Colonic mucosa (tissue), 4 donors: ENCODE measurements at regions not wholly inside any gene's neighbourhood (a gene's known extent, or its start where the extent isn't known, plus 50 kb on each side); places are given as distances from the start of the nearest gene placed in this dataset.

ENCODE experiments used
- DNase-seq: peaks from one replicate; pipeline ENCODE4 v3.0.0-alpha.2; 2020
- H3K27ac ChIP-seq: fragments of 200-600 bp; one replicate; pipeline ENCODE4 v1.8.0; 2021
- H3K27me3 ChIP-seq: fragments of 200-600 bp; one replicate; pipeline ENCODE4 v1.8.0; 2021
- H3K36me3 ChIP-seq: fragments of 200-600 bp; one replicate; pipeline ENCODE4 v1.8.0; 2021
- H3K4me1 ChIP-seq: fragments of 200-600 bp; one replicate; pipeline ENCODE4 v1.8.0; 2021; ENCODE audit warnings: mild to moderate bottlenecking
- H3K4me3 ChIP-seq: fragments of 200-600 bp; one replicate; pipeline ENCODE4 v1.8.0; 2021
- H3K9ac ChIP-seq, 2 donors: one replicate each; pipeline ENCODE4 v1.7.0; 2013; ENCODE audit warnings: control low read depth in 2 of 2, low read depth in 2 of 2, low read length in 2 of 2
- H3K9me3 ChIP-seq: fragments of 200-600 bp; one replicate; pipeline ENCODE4 v1.8.0; 2021
- intact Hi-C: fragments of 100-400 bp; cut with DNase I; formaldehyde crosslinking; loops from one replicate; pipeline ENCODE4 v1.14.1; 2022
- TF ChIP-seq, protein P1 (sequence below): fragments of 200-600 bp; IDR thresholded peaks from one replicate; pipeline ENCODE4 v1.8.0; 2022; ENCODE audit warnings: antibody characterized with exemption, mild to moderate bottlenecking
- donor health status: healthy.
- donor health status: DM: no; HTN: no; CAD: no.
- donor health status: DM: no; HTN: no; CAD: no.

- H3K4me3 ChIP-seq: no peak overlapping the region
- H3K27me3 ChIP-seq: no peaks in the 10 kb centered on the region
- H3K4me1 ChIP-seq: no peaks in the 10 kb centered on the region
- TF ChIP-seq, protein P1, sequence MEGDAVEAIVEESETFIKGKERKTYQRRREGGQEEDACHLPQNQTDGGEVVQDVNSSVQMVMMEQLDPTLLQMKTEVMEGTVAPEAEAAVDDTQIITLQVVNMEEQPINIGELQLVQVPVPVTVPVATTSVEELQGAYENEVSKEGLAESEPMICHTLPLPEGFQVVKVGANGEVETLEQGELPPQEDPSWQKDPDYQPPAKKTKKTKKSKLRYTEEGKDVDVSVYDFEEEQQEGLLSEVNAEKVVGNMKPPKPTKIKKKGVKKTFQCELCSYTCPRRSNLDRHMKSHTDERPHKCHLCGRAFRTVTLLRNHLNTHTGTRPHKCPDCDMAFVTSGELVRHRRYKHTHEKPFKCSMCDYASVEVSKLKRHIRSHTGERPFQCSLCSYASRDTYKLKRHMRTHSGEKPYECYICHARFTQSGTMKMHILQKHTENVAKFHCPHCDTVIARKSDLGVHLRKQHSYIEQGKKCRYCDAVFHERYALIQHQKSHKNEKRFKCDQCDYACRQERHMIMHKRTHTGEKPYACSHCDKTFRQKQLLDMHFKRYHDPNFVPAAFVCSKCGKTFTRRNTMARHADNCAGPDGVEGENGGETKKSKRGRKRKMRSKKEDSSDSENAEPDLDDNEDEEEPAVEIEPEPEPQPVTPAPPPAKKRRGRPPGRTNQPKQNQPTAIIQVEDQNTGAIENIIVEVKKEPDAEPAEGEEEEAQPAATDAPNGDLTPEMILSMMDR: no peak
- no peak overlapping the region for H3K27ac ChIP-seq
- no peak for DNase-seq
- no peaks in the 10 kb centered on the region for H3K9me3 ChIP-seq
- intact Hi-C loops: no loop called here
- H3K9ac ChIP-seq: no peak overlapping the region
- no peaks in the 10 kb centered on the region for H3K36me3 ChIP-seq
These were observed 1269.6 kb upstream of the CITED2 start for GRCh38 chr6:140644017-140644416.

- Histone ChIP-seq H3K4me1 (no peaks in the 10 kb centered on the region), H3K9me3 (no peaks in the 10 kb centered on the region), H3K27me3 (no peaks in the 10 kb centered on the region), H3K9ac (no peak overlapping the region), H3K36me3 (no peaks in the 10 kb centered on the region), H3K27ac (no peak overlapping the region), H3K4me3 (no peak overlapping the region)
- TF ChIP-seq, protein P1: no peak
- intact Hi-C loops: no loop called here
- DNase-seq: no peak
These were observed 1267.0 kb upstream of the CITED2 start for GRCh38 chr6:140641412-140641811.

DNA sequence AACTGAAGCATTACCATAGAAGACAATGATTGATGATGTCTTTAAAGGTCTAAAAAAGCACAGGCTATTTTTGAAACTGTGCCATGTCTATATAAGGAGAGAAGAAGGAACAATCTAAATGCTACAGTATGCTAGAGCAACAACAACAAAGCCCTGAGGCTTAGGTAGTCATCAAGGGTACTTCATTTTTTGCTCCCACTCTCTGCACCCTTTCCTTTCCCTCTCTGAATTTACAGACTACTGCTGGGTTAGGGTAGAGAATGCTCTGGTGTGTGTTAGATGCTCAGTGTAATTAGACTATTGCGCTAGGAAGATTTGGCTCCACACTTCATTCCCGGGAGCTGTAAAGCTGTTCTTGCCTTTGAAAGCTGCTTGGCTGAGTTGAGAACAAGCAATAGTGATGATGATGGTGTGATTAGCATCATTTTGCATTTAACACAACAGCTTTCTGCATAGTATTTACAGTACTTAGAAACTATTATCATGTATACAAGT, 1262.5 kb upstream of the CITED2 start:
- Histone ChIP-seq H3K27ac (no peak overlapping the region), H3K9ac (no peak overlapping the region), H3K4me1 (no peaks in the 10 kb centered on the region), H3K36me3 (no peaks in the 10 kb centered on the region), H3K9me3 (no peaks in the 10 kb centered on the region), H3K27me3 (no peaks in the 10 kb centered on the region), H3K4me3 (no peak overlapping the region)
- intact Hi-C loops: no loop called here
- DNase-seq: no peak
- TF ChIP-seq, protein P1: no peak

DNA sequence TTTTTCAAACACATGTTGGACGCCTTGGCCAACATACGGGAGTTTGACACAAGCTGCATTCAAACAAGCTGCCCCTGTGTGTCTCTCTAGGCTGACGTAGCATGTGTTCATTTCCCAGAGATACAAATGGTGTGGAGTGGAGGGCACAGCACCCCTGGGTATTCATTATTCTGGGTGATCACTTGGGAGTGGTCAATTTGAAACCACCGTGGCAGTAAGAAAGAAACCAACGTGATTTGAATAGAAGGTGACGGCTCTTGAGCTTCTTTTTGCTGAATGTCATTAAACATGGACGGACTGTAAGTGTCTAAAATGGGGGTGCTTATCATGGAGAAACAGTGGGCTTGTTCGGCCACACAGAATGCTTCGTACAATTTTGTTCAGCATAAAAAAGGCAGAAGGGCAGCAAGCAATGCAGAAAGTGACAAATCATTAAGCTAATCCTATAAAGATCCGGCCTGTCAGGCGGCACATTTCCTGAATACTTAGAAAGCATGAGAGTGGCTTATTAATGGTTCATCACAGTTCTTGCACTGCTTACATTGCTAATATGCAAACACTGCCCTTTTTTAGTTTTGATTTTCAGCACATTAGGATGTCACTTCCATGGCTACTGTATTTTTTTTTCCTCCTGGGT, 1261.9 kb upstream of the CITED2 start:
- no peak overlapping the region for H3K4me3 ChIP-seq
- no peaks in the 10 kb centered on the region for H3K36me3 ChIP-seq
- intact Hi-C loops: no loop called here
- no peaks in the 10 kb centered on the region for H3K9me3 ChIP-seq
- no peaks in the 10 kb centered on the region for H3K27me3 ChIP-seq
- no peak overlapping the region for H3K27ac ChIP-seq
- TF ChIP-seq, protein P1: no peak
- no peak overlapping the region for H3K9ac ChIP-seq
- H3K4me1 ChIP-seq: no peaks in the 10 kb centered on the region
- no peak for DNase-seq

DNA sequence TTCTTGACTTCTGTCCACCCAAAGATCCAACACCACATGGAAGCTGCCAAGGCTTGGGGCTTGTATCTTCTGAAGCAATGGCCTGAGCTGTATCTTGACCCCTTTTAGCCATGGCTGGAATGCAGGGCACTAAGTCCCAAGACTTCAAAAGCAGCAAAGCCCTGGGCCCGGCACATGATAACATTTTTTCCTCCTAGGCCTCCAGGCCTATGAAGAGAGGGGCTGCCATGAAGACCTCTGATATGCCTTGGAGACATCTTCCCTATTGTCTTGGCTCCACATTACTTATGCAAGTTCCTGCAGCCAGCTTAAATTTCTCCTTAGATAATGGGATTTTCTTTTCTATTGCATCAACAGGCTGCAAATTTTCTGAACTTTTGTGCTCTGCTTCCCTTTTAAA, 1252.6 kb upstream of the CITED2 start:
- TF ChIP-seq, protein P1: no peak
- Histone ChIP-seq H3K4me3 (no peak overlapping the region), H3K27ac (no peak overlapping the region), H3K9me3 (no peaks in the 10 kb centered on the region), H3K36me3 (no peaks in the 10 kb centered on the region), H3K9ac (no peak overlapping the region), H3K27me3 (no peaks in the 10 kb centered on the region), H3K4me1 (no peaks in the 10 kb centered on the region)
- intact Hi-C loops: no loop called here
- DNase-seq: no peak
